ENCODE measurements at regions not wholly inside any gene's neighbourhood (a gene's known extent, or its start where the extent isn't known, plus 50 kb on each side); places are given as distances from the start of the nearest gene placed in this dataset.
"Not testable (repeated sequence)": the region's sequence is repeated elsewhere in the genome, so short reads cannot be mapped to it uniquely, and the experiment has no call there.

- no peak for DNase-seq (ENCODE audit: low spot score)
Measured at GRCh38 chr2:49686291-49686690, 532.0 kb upstream of the FSHR start.

- no peak for DNase-seq (ENCODE audit: low spot score)
Measured at GRCh38 chr2:49677227-49677626, 522.9 kb upstream of the FSHR start.

- no peak for DNase-seq (ENCODE audit: low spot score)
Measured at GRCh38 chr2:49664827-49665226, 510.5 kb upstream of the FSHR start.

GRCh38 chr2:49661809-49662208, 507.5 kb upstream of the FSHR start:
- no peak for DNase-seq (ENCODE audit: low spot score)

- DNase-seq (ENCODE audit: low spot score) = no peak
Measured at GRCh38 chr2:49656853-49657252, 502.5 kb upstream of the FSHR start.

GRCh38 chr2:49643149-49643548, 488.8 kb upstream of the FSHR start:
- no peak for DNase-seq (ENCODE audit: low spot score)

- DNase-seq (ENCODE audit: low spot score) = no peak
Measured at GRCh38 chr2:49640630-49641029, 486.3 kb upstream of the FSHR start.

- no peak for DNase-seq (ENCODE audit: low spot score)
Measured at GRCh38 chr2:49621016-49621415, 466.7 kb upstream of the FSHR start.

- no peak for DNase-seq (ENCODE audit: low spot score)
Measured at GRCh38 chr2:49619804-49620203, 465.5 kb upstream of the FSHR start.

- no peak for DNase-seq (ENCODE audit: low spot score)
Measured at GRCh38 chr2:49618491-49618890, 464.2 kb upstream of the FSHR start.

GRCh38 chr2:49616800-49617199, 462.5 kb upstream of the FSHR start:
- DNase-seq (ENCODE audit: low spot score) = no peak

GRCh38 chr2:49611796-49612195, 457.5 kb upstream of the FSHR start:
- DNase-seq (ENCODE audit: low spot score) = not testable (repeated sequence)

- no peak for DNase-seq (ENCODE audit: low spot score)
Measured at GRCh38 chr2:49600524-49600923, 446.2 kb upstream of the FSHR start.

GRCh38 chr2:49598231-49598630, 443.9 kb upstream of the FSHR start:
- no peak for DNase-seq (ENCODE audit: low spot score)

GRCh38 chr2:49585921-49586320, 431.6 kb upstream of the FSHR start:
- DNase-seq (ENCODE audit: low spot score) = no peak

GRCh38 chr2:49582946-49583345, 428.6 kb upstream of the FSHR start:
- DNase-seq (ENCODE audit: low spot score) = no peak

- DNase-seq (ENCODE audit: low spot score) = no peak
Measured at GRCh38 chr2:49577041-49577440, 422.7 kb upstream of the FSHR start.

GRCh38 chr2:49569176-49569575, 414.9 kb upstream of the FSHR start:
- no peak for DNase-seq (ENCODE audit: low spot score)

GRCh38 chr2:49567811-49568600, 413.7 kb upstream of the FSHR start:
- DNase-seq (ENCODE audit: low spot score) = no peak

- no peak for DNase-seq (ENCODE audit: low spot score)
Measured at GRCh38 chr2:49567021-49567420, 412.7 kb upstream of the FSHR start.

- no peak for DNase-seq (ENCODE audit: low spot score)
Measured at GRCh38 chr2:49553658-49554057, 399.3 kb upstream of the FSHR start.

GRCh38 chr2:49532702-49533101, 378.4 kb upstream of the FSHR start:
- no peak for DNase-seq (ENCODE audit: low spot score)

- DNase-seq (ENCODE audit: low spot score) = no peak
Measured at GRCh38 chr2:49515996-49516782, 361.9 kb upstream of the FSHR start.

- no peak for DNase-seq (ENCODE audit: low spot score)
Measured at GRCh38 chr2:49514201-49514600, 359.9 kb upstream of the FSHR start.
